HG03159 (cell line): ENCODE measurements at regions not wholly inside any gene's neighbourhood (a gene's known extent, or its start where the extent isn't known, plus 50 kb on each side); places are given as distances from the start of the nearest gene placed in this dataset.

Experiments used
- ATAC-seq: cut with Tn5 transposase; IDR thresholded peaks from one replicate; pipeline ENCODE4 v1.9.1; 2021; ENCODE audit warnings: mild to moderate bottlenecking, moderate library complexity; ENCODE audit not compliant: unreplicated experiment

DNA sequence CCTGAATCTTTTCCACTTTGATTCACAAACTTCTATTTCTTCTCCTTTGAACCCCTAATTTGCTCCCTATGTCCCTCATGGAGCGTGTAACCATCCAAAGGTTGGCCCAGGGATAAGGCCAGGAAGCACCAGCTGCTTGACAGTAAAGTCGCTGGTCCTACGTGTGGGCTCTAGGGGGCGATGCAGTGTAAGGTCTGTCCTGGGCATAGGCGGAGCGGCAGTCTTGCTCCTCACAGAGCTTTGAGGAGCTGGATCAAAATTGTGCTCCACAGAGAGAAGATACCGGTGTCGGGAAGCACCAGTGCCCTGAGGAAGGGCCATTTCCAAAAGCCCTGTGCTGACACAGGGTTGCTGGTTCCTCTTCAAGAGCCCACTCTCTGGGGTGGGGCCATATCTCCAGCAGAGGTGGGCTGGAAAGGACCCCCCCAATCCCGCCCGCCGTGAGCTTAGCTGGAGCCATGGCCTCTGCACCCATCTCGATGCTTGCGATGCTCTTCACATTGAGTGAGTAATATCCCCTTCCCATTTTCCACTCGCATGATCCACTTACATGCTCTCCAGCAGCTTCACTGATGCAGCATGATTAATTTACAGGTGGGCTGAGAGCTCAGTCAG is 49.9 kb upstream of the OR4E1 start:
- no peak for ATAC-seq
